WTC11 (cell line): ENCODE measurements at regions not wholly inside any gene's neighbourhood (a gene's known extent, or its start where the extent isn't known, plus 50 kb on each side); places are given as distances from the start of the nearest gene placed in this dataset.
A peak's percentile ranks its signal among the peaks of the same experiment; 100 is the strongest.
"Not testable (repeated sequence)": the region's sequence is repeated elsewhere in the genome, so short reads cannot be mapped to it uniquely, and the experiment has no call there.

Experiments used
- ATAC-seq: fragments of 200-7000 bp; cut with Tn5 transposase; 2 replicates; pipeline ENCODE4 v1.10.0; 2021; ENCODE audit warnings: mild to moderate bottlenecking, moderate library complexity
- CTCF ChIA-PET: fragments of 300-600 bp; sonication (Branson Sonifier 250); formaldehyde crosslinking; loops from one replicate; lab custom pipeline; 2021; ENCODE audit warnings: antibody characterized with exemption; lab: Charles Lee
- POLR2A ChIA-PET: fragments of 350-600 bp; sonication (Branson Sonifier 250); formaldehyde crosslinking; loops from one replicate; lab custom pipeline; 2021; ENCODE audit warnings: antibody characterized with exemption; lab: Charles Lee
- DNase-seq: peaks from one replicate; pipeline ENCODE4 v3.0.0; 2021; ENCODE audit warnings: low spot score
- H3K27ac Mint-ChIP-seq: 2 replicates; pipeline ENCODE4 v1.8.0; 2021; ENCODE audit warnings: mixed read lengths
- H3K27me3 Mint-ChIP-seq: 2 replicates; pipeline ENCODE4 v1.8.0; 2021; ENCODE audit warnings: low read depth, mild to moderate bottlenecking, moderate library complexity, mixed read lengths
- H3K36me3 Mint-ChIP-seq: 2 replicates; pipeline ENCODE4 v1.8.0; 2021; ENCODE audit warnings: mixed read lengths
- H3K4me1 Mint-ChIP-seq: 2 replicates; pipeline ENCODE4 v1.8.0; 2022; ENCODE audit warnings: mixed read lengths
- H3K4me3 Mint-ChIP-seq: 2 replicates; pipeline ENCODE4 v1.8.0; 2021; ENCODE audit warnings: mild to moderate bottlenecking, moderate library complexity, mixed read lengths
- H3K9me3 Mint-ChIP-seq: 2 replicates; pipeline ENCODE4 v1.8.0; 2021; ENCODE audit warnings: mixed read lengths
- ATF1 ChIP-seq: sonication (generic); formaldehyde crosslinking; IDR thresholded peaks from 2 replicates; pipeline ENCODE4 v1.8.1; 2023; ENCODE audit warnings: mild to moderate bottlenecking, moderate library complexity, missing genetic modification reagents
- CREB1 ChIP-seq: sonication (generic); formaldehyde crosslinking; IDR thresholded peaks from 2 replicates; pipeline ENCODE4 v1.8.0; 2023; ENCODE audit warnings: mild to moderate bottlenecking, missing genetic modification reagents
- CREM ChIP-seq: sonication (generic); formaldehyde crosslinking; IDR thresholded peaks from 2 replicates; pipeline ENCODE4 v1.8.1; 2022; ENCODE audit warnings: mild to moderate bottlenecking, missing genetic modification reagents, moderate library complexity
- GRHL2 ChIP-seq: fragments of 250-450 bp; sonication (Bioruptor Pico); IDR thresholded peaks from 2 replicates; pipeline ENCODE4 v1.8.0; 2022; ENCODE audit warnings: mild to moderate bottlenecking, moderate library complexity; ENCODE audit not compliant: insufficient replicate concordance, severe bottlenecking
- IRF2 ChIP-seq: sonication (generic); formaldehyde crosslinking; IDR thresholded peaks from 2 replicates; pipeline ENCODE4 v1.8.0; 2022; ENCODE audit warnings: low read depth, missing genetic modification reagents, borderline replicate concordance
- MYBL2 ChIP-seq: sonication (generic); formaldehyde crosslinking; IDR thresholded peaks from 2 replicates; pipeline ENCODE4 v1.8.1; 2023; ENCODE audit warnings: mild to moderate bottlenecking, moderate library complexity, missing genetic modification reagents
- PRRX2 ChIP-seq: fragments of 250-450 bp; sonication (Bioruptor Pico); IDR thresholded peaks from 2 replicates; pipeline ENCODE4 v1.8.0; 2021; ENCODE audit warnings: mild to moderate bottlenecking
- RELA ChIP-seq: sonication (generic); formaldehyde crosslinking; IDR thresholded peaks from 2 replicates; pipeline ENCODE4 v1.8.1; 2022; ENCODE audit warnings: missing genetic modification reagents, mild to moderate bottlenecking, borderline replicate concordance
- SMAD3 ChIP-seq: sonication (generic); formaldehyde crosslinking; IDR thresholded peaks from 2 replicates; pipeline ENCODE4 v1.8.0; 2022; ENCODE audit warnings: missing genetic modification reagents, mild to moderate bottlenecking, borderline replicate concordance
- TF ChIP-seq, protein P1 (sequence below): sonication (generic); formaldehyde crosslinking; IDR thresholded peaks from 2 replicates; pipeline ENCODE4 v1.8.1; 2022; ENCODE audit warnings: low read depth, mild to moderate bottlenecking, moderate library complexity, missing genetic modification reagents, borderline replicate concordance
- TF ChIP-seq, protein P2 (sequence below): sonication (generic); formaldehyde crosslinking; IDR thresholded peaks from 2 replicates; pipeline ENCODE4 v1.8.0; 2023; ENCODE audit warnings: missing genetic modification reagents
- TF ChIP-seq, protein P3 (sequence below): fragments of 250-450 bp; sonication (Bioruptor Pico); IDR thresholded peaks from 2 replicates; pipeline ENCODE4 v2.1.2; 2022; ENCODE audit warnings: mild to moderate bottlenecking, moderate library complexity
- TF ChIP-seq, protein P4 (sequence below): sonication (generic); formaldehyde crosslinking; conservative IDR thresholded peaks from 2 replicates; pipeline ENCODE4 v1.8.1; 2022; ENCODE audit warnings: mild to moderate bottlenecking, missing genetic modification reagents
- TF ChIP-seq, protein P5 (sequence below): sonication (generic); formaldehyde crosslinking; IDR thresholded peaks from 2 replicates; pipeline ENCODE4 v1.8.1; 2023; ENCODE audit warnings: mild to moderate bottlenecking, moderate library complexity, missing genetic modification reagents
- TF ChIP-seq, protein P6 (sequence below): sonication (generic); formaldehyde crosslinking; IDR thresholded peaks from 2 replicates; pipeline ENCODE4 v1.8.1; 2023; ENCODE audit warnings: mild to moderate bottlenecking, missing genetic modification reagents, moderate library complexity
- TF ChIP-seq, protein P7 (sequence below): fragments of 250-450 bp; sonication (Bioruptor Pico); IDR thresholded peaks from 2 replicates; pipeline ENCODE4 v1.9.0; 2021; ENCODE audit warnings: mild to moderate bottlenecking

DNA sequence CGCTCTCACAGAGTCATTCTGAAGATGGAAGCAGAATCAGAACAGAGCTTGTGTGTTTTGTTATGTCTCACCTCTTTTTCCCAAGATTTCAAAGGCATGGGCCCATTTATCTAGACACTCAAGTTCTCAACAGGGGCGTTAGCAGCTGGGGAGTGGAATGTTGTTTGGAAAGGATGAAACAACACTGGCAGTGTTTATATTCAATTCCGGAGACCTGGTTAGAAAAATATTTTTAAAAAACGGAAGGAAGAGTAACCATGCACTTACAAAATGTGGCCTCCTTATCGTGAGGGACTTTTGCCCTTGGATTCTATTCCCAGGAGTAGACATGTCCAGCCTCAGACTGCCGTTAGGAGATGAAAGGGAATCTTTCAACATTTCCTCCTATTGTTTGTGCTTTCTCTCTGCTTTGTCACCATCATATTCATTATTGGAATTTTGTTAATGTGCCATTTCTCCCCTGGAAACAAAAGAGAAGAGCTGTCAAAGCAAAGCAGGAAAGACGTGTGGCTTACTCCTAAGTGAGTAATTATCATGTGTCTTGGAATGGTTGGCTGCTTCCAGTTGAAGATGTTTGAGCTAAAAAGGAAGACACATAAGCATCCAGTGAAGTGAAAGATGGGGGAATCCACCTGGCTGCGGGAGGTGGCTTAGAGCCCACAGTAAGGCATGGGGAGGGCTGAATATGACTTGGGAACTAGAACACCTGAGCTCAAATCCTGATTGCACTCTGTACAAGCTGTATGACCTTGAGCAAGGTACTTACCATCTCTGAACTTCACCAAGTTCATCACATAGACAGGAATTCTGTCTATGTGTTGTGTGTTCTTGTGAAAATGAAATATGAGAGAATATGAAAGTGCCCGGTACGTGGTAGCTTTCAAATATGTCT is 71.7 kb upstream of the JUN start (continued):
- TF ChIP-seq MYBL2 (CRISPR knock-in tag) (no peak), CREM (CRISPR knock-in tag) (no peak)
- TF ChIP-seq, all 79 proteins: peak for 0

DNA sequence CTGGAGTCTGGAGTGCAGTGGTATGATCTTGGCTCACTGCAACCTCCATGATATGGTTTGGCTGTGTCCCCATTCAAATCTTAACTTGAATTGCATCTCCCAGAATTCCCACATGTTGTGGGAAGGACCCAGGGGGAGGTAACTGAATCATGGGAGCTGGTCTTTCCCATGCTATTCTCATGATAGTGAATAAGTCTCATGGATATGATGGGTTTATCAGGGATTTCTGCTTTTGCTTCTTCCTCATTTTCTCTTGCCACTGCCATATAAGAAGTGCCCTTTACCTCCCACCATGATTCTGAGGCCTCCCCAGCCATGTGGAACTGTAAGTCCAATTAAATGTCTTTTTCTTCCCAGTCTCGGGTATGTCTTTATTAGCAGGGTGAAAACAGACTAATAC is 72.4 kb upstream of the JUN start:
- DNase-seq, H3K27ac Mint-ChIP-seq, H3K9me3 Mint-ChIP-seq, POLR2A ChIA-PET, H3K36me3 Mint-ChIP-seq, H3K27me3 Mint-ChIP-seq, ATAC-seq, H3K4me3 Mint-ChIP-seq: not testable (repeated sequence)
- CTCF ChIA-PET: interaction anchor here (0.5 kb wide), 1 partner anchor 1432 kb away, joined by 7 read pairs; the partner anchor contains the start of gene DAB1
- peaks cover 38% of the 10 kb centered on the region for H3K4me1 Mint-ChIP-seq

DNA sequence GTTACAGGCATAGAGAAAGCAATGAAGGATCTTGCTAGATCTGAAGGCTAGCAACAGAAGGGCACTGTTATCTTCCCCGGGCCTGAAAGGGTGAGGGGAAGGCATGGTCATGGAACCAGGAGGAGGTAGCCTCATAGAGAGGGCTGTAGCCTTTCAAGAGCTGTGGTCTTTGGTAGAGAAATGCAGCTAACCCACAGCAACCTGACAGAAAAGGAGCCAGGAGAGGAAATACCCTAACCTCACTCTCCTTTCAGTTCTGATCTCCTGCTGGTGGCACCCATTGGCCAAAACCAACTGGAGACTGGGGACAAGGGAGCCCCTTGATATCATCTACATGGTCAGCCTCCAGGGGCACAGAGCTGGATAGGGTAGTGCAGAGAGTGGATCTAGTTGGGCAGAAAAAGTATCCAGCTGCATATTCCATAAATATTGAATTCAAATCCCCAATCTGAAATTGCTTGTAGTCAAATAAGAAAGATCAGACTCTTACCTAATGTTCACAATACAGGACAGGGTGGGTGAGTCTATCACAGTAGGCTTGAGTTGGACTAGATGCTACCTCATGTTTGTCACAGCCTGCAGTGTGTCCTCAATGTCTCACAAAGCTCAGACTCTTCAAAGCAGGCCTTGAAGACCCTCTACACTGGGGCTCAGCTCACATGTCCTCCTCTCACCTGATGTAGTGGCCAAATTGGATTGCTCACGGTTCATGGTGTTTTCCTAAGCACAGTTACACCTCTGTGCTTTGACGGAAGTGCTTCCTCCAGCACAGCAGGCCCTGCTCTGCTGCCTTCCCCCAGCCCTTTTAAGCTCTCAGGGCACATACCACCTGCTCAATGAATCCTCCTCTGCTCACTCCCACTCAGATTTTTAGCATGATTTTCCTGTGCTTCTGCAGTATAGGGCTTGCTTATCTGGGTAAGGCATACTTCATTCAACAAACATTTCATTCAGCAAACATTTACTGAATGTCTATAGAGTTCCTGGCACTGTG is 74.1 kb upstream of the JUN start:
- peaks cover 4% of the 10 kb centered on the region; the same call in 1 of the 2 replicates for H3K27me3 Mint-ChIP-seq
- no peaks in the 10 kb centered on the region for H3K9me3 Mint-ChIP-seq
- H3K4me3 Mint-ChIP-seq: no peak overlapping the region
- ATAC-seq (peak; percentile 56; the same call in 1 of the 2 replicates), DNase-seq (no peak)
- no peak overlapping the region for H3K27ac Mint-ChIP-seq
- no peak for TF ChIP-seq PRRX2 (CRISPR knock-in tag)
- no peak for TF ChIP-seq RELA (CRISPR knock-in tag)
- TF ChIP-seq, protein P1, sequence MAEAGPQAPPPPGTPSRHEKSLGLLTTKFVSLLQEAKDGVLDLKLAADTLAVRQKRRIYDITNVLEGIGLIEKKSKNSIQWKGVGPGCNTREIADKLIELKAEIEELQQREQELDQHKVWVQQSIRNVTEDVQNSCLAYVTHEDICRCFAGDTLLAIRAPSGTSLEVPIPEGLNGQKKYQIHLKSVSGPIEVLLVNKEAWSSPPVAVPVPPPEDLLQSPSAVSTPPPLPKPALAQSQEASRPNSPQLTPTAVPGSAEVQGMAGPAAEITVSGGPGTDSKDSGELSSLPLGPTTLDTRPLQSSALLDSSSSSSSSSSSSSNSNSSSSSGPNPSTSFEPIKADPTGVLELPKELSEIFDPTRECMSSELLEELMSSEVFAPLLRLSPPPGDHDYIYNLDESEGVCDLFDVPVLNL: no peak
- no peaks in the 10 kb centered on the region for H3K36me3 Mint-ChIP-seq
- peaks cover 29% of the 10 kb centered on the region for H3K4me1 Mint-ChIP-seq
- ChIA-PET CTCF (no interaction called here), POLR2A (interaction anchor here (0.6 to 0.9 kb wide), 2 partner anchors 45 to 75 kb away, joined by 3 read pairs; no protein-coding TSS in a partner anchor)

DNA sequence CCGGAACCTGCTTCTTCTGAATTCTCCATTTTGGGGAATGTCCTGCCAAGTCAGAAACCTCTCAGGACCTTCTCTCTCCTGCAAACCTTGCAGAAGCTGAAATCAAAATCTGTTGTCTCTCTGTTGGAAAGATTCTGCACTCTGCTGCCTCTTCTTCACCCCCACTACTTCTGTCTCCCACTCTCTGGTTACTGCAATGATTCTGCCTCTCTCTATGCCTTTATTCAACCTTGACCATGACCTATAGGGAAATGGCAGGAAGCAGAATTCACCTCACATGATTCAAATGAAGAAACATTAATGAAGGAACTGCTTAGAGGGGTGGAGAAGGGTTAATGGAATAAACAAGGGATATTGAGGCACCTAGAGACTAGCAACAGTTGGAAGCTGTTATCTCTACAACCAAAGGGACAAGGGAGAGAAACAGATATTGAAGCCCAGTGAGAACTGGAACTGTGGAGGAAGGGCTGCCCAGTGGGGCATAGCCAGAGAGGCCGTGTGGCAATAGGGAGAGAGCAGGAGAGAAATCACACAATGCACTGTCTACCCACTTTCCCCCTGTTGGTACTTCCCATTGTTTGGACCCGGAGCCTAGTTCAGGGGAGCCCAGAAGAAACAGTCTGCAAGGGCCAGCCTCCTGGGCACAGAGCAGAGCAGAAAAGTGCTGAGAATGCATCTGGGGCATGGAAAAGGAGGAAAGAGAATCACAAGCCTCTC is 76.1 kb upstream of the JUN start:
- Mint-ChIP-seq H3K36me3 (no peaks in the 10 kb centered on the region), H3K4me3 (no peak overlapping the region), H3K9me3 (no peaks in the 10 kb centered on the region), H3K27ac (no peak overlapping the region), H3K4me1 (peaks cover 26% of the 10 kb centered on the region), H3K27me3 (peaks cover 4% of the 10 kb centered on the region; the same call in 1 of the 2 replicates)
- ChIA-PET POLR2A (no interaction called here), CTCF (no interaction called here)
- DNase-seq: no peak
- no peak for ATAC-seq
- TF ChIP-seq SMAD3 (CRISPR knock-in tag) (no peak), GRHL2 (no peak), CREB1 (CRISPR knock-in tag) (no peak), IRF2 (CRISPR knock-in tag) (no peak), ATF1 (CRISPR knock-in tag) (no peak)
- TF ChIP-seq, protein P2, sequence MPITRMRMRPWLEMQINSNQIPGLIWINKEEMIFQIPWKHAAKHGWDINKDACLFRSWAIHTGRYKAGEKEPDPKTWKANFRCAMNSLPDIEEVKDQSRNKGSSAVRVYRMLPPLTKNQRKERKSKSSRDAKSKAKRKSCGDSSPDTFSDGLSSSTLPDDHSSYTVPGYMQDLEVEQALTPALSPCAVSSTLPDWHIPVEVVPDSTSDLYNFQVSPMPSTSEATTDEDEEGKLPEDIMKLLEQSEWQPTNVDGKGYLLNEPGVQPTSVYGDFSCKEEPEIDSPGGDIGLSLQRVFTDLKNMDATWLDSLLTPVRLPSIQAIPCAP (CRISPR knock-in tag): no peak
- TF ChIP-seq, protein P3, sequence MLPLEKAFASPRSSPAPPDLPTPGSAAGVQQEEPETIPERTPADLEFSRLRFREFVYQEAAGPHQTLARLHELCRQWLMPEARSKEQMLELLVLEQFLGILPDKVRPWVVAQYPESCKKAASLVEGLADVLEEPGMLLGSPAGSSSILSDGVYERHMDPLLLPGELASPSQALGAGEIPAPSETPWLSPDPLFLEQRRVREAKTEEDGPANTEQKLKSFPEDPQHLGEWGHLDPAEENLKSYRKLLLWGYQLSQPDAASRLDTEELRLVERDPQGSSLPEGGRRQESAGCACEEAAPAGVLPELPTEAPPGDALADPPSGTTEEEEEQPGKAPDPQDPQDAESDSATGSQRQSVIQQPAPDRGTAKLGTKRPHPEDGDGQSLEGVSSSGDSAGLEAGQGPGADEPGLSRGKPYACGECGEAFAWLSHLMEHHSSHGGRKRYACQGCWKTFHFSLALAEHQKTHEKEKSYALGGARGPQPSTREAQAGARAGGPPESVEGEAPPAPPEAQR (CRISPR knock-in tag): no peak
- TF ChIP-seq, protein P4, sequence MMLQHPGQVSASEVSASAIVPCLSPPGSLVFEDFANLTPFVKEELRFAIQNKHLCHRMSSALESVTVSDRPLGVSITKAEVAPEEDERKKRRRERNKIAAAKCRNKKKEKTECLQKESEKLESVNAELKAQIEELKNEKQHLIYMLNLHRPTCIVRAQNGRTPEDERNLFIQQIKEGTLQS (CRISPR knock-in tag): no peak
- TF ChIP-seq, protein P5, sequence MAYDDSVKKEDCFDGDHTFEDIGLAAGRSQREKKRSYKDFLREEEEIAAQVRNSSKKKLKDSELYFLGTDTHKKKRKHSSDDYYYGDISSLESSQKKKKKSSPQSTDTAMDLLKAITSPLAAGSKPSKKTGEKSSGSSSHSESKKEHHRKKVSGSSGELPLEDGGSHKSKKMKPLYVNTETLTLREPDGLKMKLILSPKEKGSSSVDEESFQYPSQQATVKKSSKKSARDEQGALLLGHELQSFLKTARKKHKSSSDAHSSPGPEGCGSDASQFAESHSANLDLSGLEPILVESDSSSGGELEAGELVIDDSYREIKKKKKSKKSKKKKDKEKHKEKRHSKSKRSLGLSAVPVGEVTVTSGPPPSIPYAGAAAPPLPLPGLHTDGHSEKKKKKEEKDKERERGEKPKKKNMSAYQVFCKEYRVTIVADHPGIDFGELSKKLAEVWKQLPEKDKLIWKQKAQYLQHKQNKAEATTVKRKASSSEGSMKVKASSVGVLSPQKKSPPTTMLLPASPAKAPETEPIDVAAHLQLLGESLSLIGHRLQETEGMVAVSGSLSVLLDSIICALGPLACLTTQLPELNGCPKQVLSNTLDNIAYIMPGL (CRISPR knock-in tag): no peak
- TF ChIP-seq, protein P6, sequence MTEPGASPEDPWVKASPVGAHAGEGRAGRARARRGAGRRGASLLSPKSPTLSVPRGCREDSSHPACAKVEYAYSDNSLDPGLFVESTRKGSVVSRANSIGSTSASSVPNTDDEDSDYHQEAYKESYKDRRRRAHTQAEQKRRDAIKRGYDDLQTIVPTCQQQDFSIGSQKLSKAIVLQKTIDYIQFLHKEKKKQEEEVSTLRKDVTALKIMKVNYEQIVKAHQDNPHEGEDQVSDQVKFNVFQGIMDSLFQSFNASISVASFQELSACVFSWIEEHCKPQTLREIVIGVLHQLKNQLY: no peak
- TF ChIP-seq, protein P7, sequence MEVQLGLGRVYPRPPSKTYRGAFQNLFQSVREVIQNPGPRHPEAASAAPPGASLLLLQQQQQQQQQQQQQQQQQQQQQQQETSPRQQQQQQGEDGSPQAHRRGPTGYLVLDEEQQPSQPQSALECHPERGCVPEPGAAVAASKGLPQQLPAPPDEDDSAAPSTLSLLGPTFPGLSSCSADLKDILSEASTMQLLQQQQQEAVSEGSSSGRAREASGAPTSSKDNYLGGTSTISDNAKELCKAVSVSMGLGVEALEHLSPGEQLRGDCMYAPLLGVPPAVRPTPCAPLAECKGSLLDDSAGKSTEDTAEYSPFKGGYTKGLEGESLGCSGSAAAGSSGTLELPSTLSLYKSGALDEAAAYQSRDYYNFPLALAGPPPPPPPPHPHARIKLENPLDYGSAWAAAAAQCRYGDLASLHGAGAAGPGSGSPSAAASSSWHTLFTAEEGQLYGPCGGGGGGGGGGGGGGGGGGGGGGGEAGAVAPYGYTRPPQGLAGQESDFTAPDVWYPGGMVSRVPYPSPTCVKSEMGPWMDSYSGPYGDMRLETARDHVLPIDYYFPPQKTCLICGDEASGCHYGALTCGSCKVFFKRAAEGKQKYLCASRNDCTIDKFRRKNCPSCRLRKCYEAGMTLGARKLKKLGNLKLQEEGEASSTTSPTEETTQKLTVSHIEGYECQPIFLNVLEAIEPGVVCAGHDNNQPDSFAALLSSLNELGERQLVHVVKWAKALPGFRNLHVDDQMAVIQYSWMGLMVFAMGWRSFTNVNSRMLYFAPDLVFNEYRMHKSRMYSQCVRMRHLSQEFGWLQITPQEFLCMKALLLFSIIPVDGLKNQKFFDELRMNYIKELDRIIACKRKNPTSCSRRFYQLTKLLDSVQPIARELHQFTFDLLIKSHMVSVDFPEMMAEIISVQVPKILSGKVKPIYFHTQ (CRISPR knock-in tag): no peak
